GM18909 (cell line): ENCODE measurements at regions not wholly inside any gene's neighbourhood (a gene's known extent, or its start where the extent isn't known, plus 50 kb on each side); places are given as distances from the start of the nearest gene placed in this dataset.
"Not testable (repeated sequence)": the region's sequence is repeated elsewhere in the genome, so short reads cannot be mapped to it uniquely, and the experiment has no call there.

Experiments
- ATAC-seq: cut with Tn5 transposase; IDR thresholded peaks from one replicate; pipeline ENCODE4 v1.9.1; 2021; ENCODE audit warnings: mild to moderate bottlenecking; ENCODE audit not compliant: unreplicated experiment, poor library complexity

DNA sequence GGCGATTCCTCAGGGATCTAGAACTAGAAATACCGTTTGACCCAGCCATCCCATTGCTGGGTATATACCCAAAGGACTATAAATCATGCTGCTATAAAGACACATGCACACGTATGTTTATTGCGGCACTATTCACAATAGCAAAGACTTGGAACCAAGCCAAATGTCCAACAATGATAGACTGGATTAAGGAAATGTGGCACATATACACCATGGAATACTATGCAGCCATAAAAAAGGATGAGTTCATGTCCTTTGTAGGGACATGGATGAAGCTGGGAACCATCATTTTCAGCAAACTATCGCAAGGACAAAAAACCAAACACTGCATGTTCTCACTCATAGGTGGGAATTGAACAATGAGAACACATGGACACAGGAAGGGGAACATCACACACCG lies 311.1 kb downstream of the PTGER3 start:
- ATAC-seq: not testable (repeated sequence)

GRCh38 chr1:70737125-70737524 lies 310.5 kb downstream of the PTGER3 start:
- no peak for ATAC-seq

DNA sequence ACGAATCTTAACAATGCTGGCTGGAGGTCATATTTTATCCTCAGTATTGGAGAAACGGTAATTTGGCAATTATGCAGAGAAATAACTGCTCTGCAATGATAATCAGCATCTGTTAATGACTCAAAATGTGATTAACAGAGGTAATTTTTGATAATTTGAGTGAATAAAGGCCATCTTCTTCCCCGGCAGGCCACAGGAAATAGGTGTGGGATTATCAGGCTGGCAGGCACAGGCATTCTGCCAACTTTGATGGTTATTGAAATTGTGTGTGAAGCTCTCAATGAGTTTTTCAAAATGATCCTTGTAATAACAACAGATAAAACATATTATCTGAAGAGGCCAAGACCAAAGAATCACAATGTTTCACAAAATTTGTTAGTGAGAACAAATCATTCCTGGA lies 309.0 kb downstream of the PTGER3 start:
- ATAC-seq: no peak

DNA sequence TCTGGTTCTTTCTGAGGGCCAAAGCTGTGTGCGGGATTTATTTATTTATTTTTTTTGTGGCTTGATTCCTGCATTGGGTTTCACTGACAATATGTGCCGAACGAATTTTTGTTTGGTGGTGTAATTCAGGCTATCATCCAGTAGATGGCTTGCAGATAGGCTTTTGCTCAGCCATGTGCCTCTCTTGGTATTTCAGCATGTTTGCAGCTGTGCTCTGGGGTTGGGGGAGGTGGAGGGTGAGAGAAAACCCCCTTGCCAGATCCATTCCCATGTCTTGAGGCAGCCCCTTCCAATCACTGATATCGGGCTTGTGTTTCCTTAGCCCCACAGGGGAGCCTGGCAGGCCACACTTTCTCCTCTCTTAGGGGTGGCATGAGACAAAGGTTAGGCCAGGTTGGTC lies 302.4 kb downstream of the PTGER3 start:
- no peak for ATAC-seq

- ATAC-seq: not testable (repeated sequence)
Observed at GRCh38 chr1:70746062-70746461, 301.6 kb downstream of the PTGER3 start.

- not testable (repeated sequence) for ATAC-seq
Observed at GRCh38 chr1:70747123-70747522, 300.5 kb downstream of the PTGER3 start.

- not testable (repeated sequence) for ATAC-seq
Observed at GRCh38 chr1:70751676-70752287, 295.8 kb downstream of the PTGER3 start.

GRCh38 chr1:70754701-70755100 lies 292.9 kb downstream of the PTGER3 start:
- no peak for ATAC-seq

DNA sequence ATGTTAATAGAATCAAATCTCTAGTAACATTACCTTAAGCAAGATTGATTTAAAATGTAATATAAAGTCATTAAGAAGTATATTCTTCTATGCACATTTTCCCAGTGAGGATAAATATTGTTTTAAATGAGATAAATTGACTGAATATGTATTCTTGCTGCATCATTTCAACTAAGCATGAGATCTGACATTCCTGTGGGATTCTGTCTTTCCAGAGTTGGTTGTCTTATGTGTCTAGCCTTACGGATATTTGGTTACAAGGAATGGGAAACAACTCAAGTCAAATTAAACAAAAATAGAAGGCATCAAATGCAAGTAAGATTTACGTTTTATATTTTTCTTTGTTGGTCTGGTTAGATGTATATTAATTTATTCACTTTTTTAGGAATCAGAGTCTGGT lies 287.5 kb downstream of the PTGER3 start:
- no peak for ATAC-seq

DNA sequence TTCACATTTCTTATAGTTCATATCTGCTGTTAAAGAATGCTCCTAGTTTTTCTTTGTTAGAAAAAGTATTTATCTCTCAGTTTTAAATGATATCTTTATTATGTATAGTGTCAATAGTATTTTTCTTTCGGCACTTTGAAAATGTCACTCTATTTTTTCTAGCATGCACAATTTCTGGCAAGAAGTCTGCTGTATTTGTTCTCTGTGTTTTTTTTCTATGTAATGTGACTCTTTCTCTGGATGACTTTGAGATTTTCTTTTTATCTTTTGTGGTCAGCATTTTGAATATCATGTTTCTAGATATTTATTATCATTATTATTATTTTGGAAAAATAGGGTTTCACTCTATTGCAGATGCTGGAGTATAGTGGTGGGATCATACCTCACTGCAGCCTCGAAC lies 285.2 kb downstream of the PTGER3 start:
- no peak for ATAC-seq

DNA sequence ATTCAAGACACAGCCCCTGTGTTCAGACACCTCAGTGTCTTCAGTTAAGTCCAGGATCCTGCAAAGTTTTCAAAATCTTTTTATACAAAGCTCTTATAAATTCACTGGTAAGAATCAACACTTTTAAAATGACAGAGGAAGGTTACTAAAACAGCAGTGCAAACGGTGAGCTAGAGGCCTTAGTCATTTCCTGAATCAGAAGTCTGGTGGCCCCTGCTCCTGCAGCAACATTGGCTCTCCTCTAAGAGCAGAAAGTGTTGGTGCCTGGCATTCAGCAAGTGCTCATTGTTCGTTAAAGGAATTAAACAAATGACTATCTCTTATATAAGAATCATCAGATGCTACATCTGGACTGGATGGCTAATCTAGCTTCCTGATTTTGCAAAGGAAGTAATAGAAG lies 282.9 kb downstream of the PTGER3 start:
- ATAC-seq: no peak

- ATAC-seq: no peak
Observed at GRCh38 chr1:70767377-70767776, 280.2 kb downstream of the PTGER3 start.

DNA sequence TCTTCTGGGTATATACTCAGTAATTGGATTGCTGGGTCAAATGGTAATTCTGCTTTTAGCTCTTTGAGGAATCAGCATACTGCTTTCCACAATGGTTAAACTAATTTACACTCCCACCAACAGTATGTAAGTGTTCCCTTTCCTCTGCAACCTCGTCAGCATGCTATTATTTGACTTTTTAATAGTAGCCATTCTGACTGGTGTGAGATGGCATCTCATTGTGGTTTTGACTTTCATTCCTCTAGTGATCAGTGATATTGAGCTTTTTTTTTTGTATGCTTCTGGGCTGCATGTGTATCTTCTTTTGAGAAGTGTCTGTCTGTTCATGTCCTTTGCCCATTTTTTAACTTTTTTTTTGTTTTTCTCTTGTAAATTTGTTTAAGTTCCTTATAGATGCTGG lies 279.4 kb downstream of the PTGER3 start:
- ATAC-seq: no peak

DNA sequence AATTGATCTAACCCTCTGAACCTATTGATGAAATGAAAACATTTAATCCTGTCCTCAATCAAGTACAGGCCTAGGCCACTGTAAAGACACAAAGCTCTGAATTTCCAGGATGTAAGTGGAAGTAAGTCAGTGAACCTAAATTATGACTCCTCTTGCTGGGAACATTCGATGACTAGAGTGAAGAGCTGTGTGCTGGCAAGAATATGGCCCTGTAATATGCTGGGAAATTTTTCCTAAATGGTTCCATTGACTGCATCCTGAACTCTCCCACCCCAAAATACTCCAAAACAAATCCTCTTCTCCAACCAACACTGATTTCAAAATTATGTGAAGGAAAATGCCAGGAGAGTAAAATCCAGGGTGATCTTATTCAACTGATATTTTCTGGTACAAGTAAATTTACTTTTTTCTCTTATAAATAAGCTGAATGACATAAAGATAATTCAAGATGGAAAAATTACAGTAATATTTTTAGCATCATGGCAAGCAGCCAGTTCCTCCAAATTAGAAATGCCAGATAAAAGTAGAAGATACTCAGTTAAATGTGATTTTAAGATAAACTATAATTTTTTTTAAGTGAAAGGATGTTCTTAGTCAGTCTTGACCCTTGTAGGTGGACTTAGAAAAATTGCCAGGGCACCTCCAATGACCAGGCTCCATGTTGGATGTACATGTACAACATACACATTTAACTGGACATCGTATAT lies 269.4 kb downstream of the PTGER3 start:
- no peak for ATAC-seq

- ATAC-seq: no peak
Observed at GRCh38 chr1:70778934-70779333, 268.7 kb downstream of the PTGER3 start.

DNA sequence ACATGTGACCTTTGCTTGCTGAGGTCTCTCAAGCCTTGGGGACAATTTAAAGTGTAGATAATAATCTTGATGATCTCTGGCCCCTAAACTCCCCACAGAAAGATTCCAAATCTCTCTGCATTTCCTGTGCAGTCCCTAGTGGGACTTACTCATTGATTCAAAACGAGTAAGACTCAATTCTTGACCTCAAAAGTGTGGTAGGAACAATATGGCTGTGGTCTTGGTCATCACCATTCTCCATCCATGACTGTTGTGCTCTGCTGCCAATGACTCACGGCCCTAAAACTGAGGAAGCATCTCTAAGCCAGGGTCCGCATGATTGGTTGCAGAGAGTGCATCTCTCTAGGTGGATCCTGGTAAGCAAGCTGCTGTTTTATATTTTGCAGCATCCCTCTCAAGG lies 268.0 kb downstream of the PTGER3 start:
- no peak for ATAC-seq

GRCh38 chr1:70785287-70785686 lies 262.3 kb downstream of the PTGER3 start:
- ATAC-seq: no peak

DNA sequence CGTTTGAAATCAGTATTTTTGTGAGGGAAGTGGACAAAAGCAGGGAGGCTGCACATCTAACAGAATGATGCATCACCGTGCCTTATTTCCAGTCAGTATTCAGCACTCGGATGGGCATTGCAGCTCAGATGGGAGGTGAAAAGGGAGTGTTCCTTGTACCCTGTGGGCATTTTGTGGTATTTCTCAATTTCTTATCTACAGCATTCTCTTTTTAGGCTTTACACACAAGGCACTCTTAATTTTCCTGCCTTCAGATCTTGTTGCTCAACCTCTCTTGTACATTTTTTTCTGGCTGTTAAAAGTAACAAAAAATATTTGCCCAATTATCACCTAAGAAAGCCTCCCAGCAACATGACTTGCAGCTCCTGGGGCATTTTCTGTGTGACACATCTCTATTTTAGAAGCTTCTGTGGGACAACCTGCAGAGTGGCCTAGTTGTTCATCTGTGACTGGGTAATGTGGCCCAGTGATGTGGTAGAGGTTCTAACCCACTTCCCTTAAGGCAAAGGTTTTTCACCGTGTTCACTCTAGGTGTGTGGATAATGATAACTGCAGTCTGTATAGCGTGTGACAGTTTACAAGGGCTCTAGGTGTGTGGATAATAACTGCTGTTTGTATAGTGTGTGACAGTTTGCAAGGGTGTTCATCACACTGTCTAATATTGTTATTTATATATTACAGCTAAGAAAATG lies 257.2 kb downstream of the PTGER3 start:
- ATAC-seq: no peak

DNA sequence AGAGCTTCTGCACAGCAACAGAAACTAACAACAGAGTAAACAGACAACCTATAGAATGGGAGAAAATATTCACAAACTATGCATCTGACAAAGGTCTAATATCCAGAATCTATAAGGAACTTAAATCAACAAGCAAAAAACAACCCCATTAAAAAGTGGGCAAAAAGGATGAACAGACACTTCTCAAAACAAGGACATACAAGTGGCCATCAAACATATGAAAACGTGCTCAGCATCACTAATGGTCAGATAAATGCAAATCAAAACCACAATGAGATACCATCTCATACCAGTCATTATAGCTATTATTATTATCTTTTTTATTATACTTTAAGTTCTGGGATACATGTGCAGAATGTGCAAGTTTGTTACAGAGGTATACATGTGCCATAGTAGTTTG lies 252.6 kb downstream of the PTGER3 start:
- ATAC-seq: not testable (repeated sequence)

GRCh38 chr1:70796298-70796697 lies 251.3 kb downstream of the PTGER3 start:
- ATAC-seq: not testable (repeated sequence)

DNA sequence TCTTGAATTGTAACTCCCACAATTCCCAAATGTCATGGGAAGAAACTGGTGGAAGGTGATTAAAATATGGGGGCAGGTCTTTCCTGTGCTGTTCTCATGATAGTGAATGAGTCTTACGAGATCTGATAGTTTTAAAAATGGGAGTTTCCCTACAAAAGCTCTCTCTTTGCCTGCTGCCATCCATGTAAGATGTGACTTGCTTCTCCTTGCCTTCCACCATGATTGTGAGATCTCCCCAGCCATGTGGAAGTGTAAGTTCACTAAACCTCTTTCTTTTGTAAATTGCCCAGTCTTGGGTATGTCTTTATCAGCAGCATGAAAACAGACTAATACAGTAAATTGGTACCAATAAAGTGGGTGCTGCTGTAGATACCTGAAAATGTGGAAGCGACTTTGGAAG lies 245.0 kb downstream of the PTGER3 start:
- not testable (repeated sequence) for ATAC-seq

DNA sequence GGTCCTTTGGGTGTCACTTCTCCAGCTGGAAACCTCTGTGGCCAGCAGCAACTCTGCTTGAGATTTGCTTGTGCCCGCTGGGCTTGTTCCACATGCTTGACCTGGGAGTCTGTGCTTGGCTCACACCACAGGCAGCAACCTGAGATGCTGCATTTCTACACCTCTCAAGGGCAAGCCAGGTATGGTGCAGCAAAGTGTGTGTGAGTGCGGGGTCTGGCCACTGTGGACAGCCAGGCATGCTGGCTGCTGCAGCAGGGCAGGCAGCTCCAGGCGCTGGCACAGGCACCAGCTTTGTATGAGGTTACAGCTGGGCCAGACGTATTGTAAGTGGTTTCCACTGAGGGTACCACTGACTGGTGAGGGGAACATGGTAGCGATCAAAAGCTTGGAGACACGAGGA lies 242.0 kb downstream of the PTGER3 start:
- ATAC-seq: no peak
